H1 (cell line): ENCODE measurements at regions not wholly inside any gene's neighbourhood (a gene's known extent, or its start where the extent isn't known, plus 50 kb on each side); places are given as distances from the start of the nearest gene placed in this dataset.

Source experiments
- CEBPB ChIP-seq: IDR thresholded peaks from 2 replicates; pipeline ENCODE4 v1.6.1; 2012; ENCODE audit warnings: low read depth, low read length
- CTCF ChIP-seq, 3 experiments: IDR thresholded peaks; 1 replicate in 2 of 3; 2 replicates in 1 of 3; pipeline versions ENCODE4 v1.5.1 to v1.6.1; 2011; ENCODE audit warnings: low read length in 3 of 3, mild to moderate bottlenecking in 3 of 3, inconsistent platforms in 2 of 3, low read depth in 1 of 3, moderate library complexity in 1 of 3; ENCODE audit not compliant: insufficient read depth in 1 of 3; ENCODE audit errors: control extremely low read depth in 1 of 3
- GABPA ChIP-seq: IDR thresholded peaks from 2 replicates; pipeline ENCODE4 v1.6.1; 2011; ENCODE audit warnings: mild to moderate bottlenecking, low read length, moderate library complexity, borderline replicate concordance; ENCODE audit not compliant: insufficient read depth
- KDM1A ChIP-seq: fragments of 200-600, 300-600 bp; sonication (generic); IDR thresholded peaks from 2 replicates; pipeline ENCODE4 v1.7.1; 2016; ENCODE audit warnings: mild to moderate bottlenecking, low read length, borderline replicate concordance
- KDM5A ChIP-seq: fragments of 200-600 bp; IDR thresholded peaks from 2 replicates; pipeline ENCODE4 v1.7.1; 2012; ENCODE audit warnings: mild to moderate bottlenecking, low read length, inconsistent platforms, mixed read lengths
- POLR2A ChIP-seq, 2 experiments: IDR thresholded peaks; 1 replicate in 1 of 2; 2 replicates in 1 of 2; pipeline ENCODE4 v1.6.1; 2011; ENCODE audit warnings: low read depth in 2 of 2, low read length in 2 of 2, mild to moderate bottlenecking in 2 of 2; ENCODE audit errors: control extremely low read depth in 1 of 2
- POLR2AphosphoS5 ChIP-seq: IDR thresholded peaks from 2 replicates; pipeline ENCODE4 v1.6.1; 2011; ENCODE audit warnings: low read depth, low read length
- RNF2 ChIP-seq: fragments of 200-900, 300-1000 bp; sonication (generic); IDR thresholded peaks from 2 replicates; pipeline ENCODE4 v1.7.1; 2016; ENCODE audit warnings: borderline replicate concordance, low read depth, mild to moderate bottlenecking, antibody characterized with exemption, low read length; ENCODE audit not compliant: poor library complexity, severe bottlenecking; ENCODE audit errors: missing control alignments
- SIN3A ChIP-seq, 2 experiments: IDR thresholded peaks in 1 of 2; conservative IDR thresholded peaks in 1 of 2; 2 replicates each; pipeline ENCODE4 v1.6.1; 2011 to 2012; ENCODE audit warnings: low read length in 2 of 2, improper control_type of control experiment in 1 of 2, low read depth in 1 of 2, mild to moderate bottlenecking in 1 of 2

- TF ChIP-seq CEBPB (no peak), GABPA (no peak), KDM1A (no peak), POLR2AphosphoS5 (no peak), CTCF (IDR thresholded peaks at IDR 0.05; ENCODE audit: control extremely low read depth in 1 of 3, insufficient read depth in 1 of 3, low read depth in 1 of 3, low read length in 3 of 3) (no peak), KDM5A (no peak), SIN3A (conservative IDR thresholded peaks at IDR 0.05 in 1 of 2, IDR thresholded peaks at IDR 0.05 in 1 of 2; ENCODE audit: low read depth in 1 of 2, low read length in 2 of 2) (no peak), POLR2A (IDR thresholded peaks at IDR 0.05; ENCODE audit: control extremely low read depth in 1 of 2, low read depth in 2 of 2, low read length in 2 of 2) (no peak), RNF2 (no peak)
Measured at GRCh38 chr10:26381986-26382385, 56.2 kb upstream of the APBB1IP start.
